Heart right ventricle (tissue), 16 donors: ENCODE measurements at regions not wholly inside any gene's neighbourhood (a gene's known extent, or its start where the extent isn't known, plus 50 kb on each side); places are given as distances from the start of the nearest gene placed in this dataset.

ENCODE experiments used
- ATAC-seq, 8 donors: fragments of 200-7000 bp; cut with Tn5 transposase; one replicate each; pipeline ENCODE4 v1.9.1; 2020; ENCODE audit warnings: mild to moderate bottlenecking in 8 of 8, moderate library complexity in 8 of 8, moderate number of reproducible peaks in 1 of 8
- DNase-seq, 2 donors: peaks; one replicate each; pipeline ENCODE4 v3.0.0-alpha.2; 2020
- H3K27ac ChIP-seq, 10 donors: fragments of 200-600 bp; sonication (generic) in 2 of 10; one replicate each; pipeline versions ENCODE4 v1.5.0 to v1.8.0; 2020 to 2022; ENCODE audit warnings: mild to moderate bottlenecking in 3 of 10
- H3K27me3 ChIP-seq, 7 donors: fragments of 200-600 bp; one replicate each; pipeline ENCODE4 v1.8.0; 2021 to 2022; ENCODE audit warnings: mild to moderate bottlenecking in 2 of 7
- H3K36me3 ChIP-seq, 9 donors: fragments of 200-600 bp; sonication (generic) in 1 of 9; one replicate each; pipeline versions ENCODE4 v1.5.0 to v1.8.0; 2020 to 2022; ENCODE audit warnings: mild to moderate bottlenecking in 2 of 9
- H3K4me1 ChIP-seq, 9 donors: fragments of 200-600 bp; sonication (generic) in 1 of 9; one replicate each; pipeline versions ENCODE4 v1.5.0 to v1.8.0; 2020 to 2022; ENCODE audit warnings: mild to moderate bottlenecking in 4 of 9
- H3K4me3 ChIP-seq, 10 donors: fragments of 200-600 bp; sonication (generic) in 2 of 10; one replicate each; pipeline versions ENCODE4 v1.5.0 to v1.8.0; 2020 to 2022; ENCODE audit warnings: mild to moderate bottlenecking in 7 of 10, moderate library complexity in 2 of 10
- H3K9me3 ChIP-seq, 11 donors: fragments of 200-600 bp in 10 of 11; sonication (generic) in 2 of 11; one replicate each; pipeline versions ENCODE4 v1.5.0 to v1.8.0; 2013 to 2022; ENCODE audit warnings: mild to moderate bottlenecking in 2 of 11, control low read depth in 1 of 11, moderate library complexity in 1 of 11
- CTCF ChIP-seq, 9 donors: fragments of 200-600 bp; sonication (generic) in 2 of 9; IDR thresholded peaks; one replicate each; pipeline versions ENCODE4 v1.5.0 to v1.8.0; 2021 to 2022; ENCODE audit warnings: antibody characterized with exemption in 9 of 9, mild to moderate bottlenecking in 5 of 9, moderate library complexity in 1 of 9
- WGBS, 2 donors: extraction: QIAGEN DNeasy Blood & Tissue Kit; methylation state at CpG; one replicate each; pipeline ENCODE4 v1.1.7; 2013; ENCODE audit warnings: inconsistent platforms in 1 of 2; 5-methylcytosine and 5-hydroxymethylcytosine counted together
- intact Hi-C, 10 donors: fragments of 100-400 bp; cut with DNase I; formaldehyde crosslinking; loops; one replicate each; pipeline versions ENCODE4 v1.11.1 to v1.14.2; 2022
- donor health status: Arrhythmogenic right ventricular cardiomyopathy.
- donor health status: ischemic (EF 13 %, LVEDD 7.1; RV severe dilation, severe dysfunction).
- donor health status: healthy with polysubstance abuse.
- donor health status: DM: no; HTN: yes; CAD: no.
- donor health status: DM: no; HTN: no; CAD: no.
- donor health status: ischemic (EF 25% LVEDD 6.9; RV normal size, moderate dysfunction).
- donor health status: ischemic (EF 25% LVEDD 5.7; RV mildly dilated, moderate dysfunction).
- donor health status: healthy.
- donor health status: DM: yes; HTN: yes; CAD: no.
- donor health status: Ischemic cardiomyopathy.
- donor health status: ischemic (EF 35%, LVEDD 5.7; RV mildly dilated, moderate dysfunction).
- donor health status: nonischemic (EF 11% LVEDD 7.7; RV severe dilation, severe dysfunction).
- donor health status: DM: yes; HTN: yes; CAD: no.
- donor health status: PGD.
- donor health status: ischemic (EF 29% LVEDD 5.4; RV normal size, mild dysfunction).
- donor health status: nonischemic (EF 23%, LVEDD 6.1; RV moderate dilation, normal function).

DNA sequence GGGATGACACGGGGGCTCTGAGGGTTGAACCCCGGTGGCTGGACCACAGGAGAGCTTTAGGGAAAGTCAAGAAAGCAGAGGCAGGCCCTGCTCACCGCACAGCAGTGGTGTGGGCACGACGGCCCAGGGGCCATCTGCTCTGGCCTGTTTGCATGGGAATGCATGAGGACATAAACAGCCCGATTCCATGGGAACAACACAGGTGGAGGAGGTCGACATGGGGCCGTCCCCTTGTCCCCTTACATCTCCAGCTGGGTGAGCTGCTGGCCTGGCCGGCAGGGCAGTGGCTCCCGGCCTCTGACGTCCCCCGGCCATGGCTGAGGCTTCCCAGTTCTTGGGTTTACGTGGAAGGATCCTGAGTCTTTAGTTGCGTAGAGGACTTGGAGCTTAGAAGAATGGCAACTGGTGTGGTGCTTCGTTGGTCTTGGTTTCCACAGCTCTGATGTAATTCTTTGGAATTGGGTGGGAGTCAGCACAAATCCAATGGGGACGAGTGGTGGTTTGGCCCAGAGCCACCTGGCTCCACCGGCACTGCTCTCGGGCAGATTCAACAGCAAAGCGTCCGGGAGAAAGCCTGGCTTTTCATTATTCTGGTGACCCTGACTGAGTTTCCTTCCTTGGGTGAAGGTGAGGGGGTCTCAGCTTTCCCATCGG, 98.3 kb upstream of the HDAC4 start:
- H3K4me1 ChIP-seq, result peaks cover 0 to 41% (median 0%) of the 10 kb centered on the region in 9 donors
- peaks cover 0 to 25% (median 0%) of the 10 kb centered on the region in 7 donors for H3K27me3 ChIP-seq
- peak; percentile 37 to 65 for DNase-seq
- intact Hi-C loops, result no loop called here
- TF ChIP-seq CTCF (IDR thresholded peaks at IDR 0.05), result no peak
- no peaks in the 10 kb centered on the region for H3K9me3 ChIP-seq
- H3K36me3 ChIP-seq, result no peaks in the 10 kb centered on the region
- no peak overlapping the region for H3K4me3 ChIP-seq
- peak overlapping the region in 1 of 10 donors; percentile 85 for H3K27ac ChIP-seq
- WGBS, 2 donors, result 64 to 71% methylated on average over 21 of the region's 21 CpGs
- peak in 7 of 8 donors; percentile 44 to 72 (median 57) for ATAC-seq

DNA sequence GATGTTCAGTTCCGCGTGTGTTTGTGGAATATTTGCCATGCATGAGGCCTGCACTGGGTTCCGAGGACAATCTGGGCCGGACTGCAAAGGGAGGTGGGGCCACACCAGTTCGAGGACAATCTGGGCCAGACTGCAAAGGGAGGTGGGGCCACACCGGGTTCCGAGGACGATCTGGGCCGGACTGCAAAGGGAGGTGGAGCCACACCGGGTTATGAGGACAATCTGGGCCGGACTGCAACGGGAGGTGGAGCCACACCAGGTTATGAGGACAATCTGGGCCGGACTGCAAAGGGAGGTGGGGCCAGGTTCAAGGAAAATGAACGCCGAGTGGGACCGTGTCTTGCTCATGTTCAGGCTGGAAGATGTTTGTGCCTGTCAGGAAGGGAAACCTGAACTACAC, 97.8 kb upstream of the HDAC4 start:
- Histone ChIP-seq H3K9me3 (no peaks in the 10 kb centered on the region), H3K27me3 (peaks cover 0 to 26% (median 0%) of the 10 kb centered on the region in 7 donors), H3K36me3 (no peaks in the 10 kb centered on the region), H3K27ac (no peak overlapping the region), H3K4me3 (no peak overlapping the region), H3K4me1 (peaks cover 0 to 41% (median 0%) of the 10 kb centered on the region in 9 donors)
- intact Hi-C loops, result no loop called here
- DNase-seq (no peak), ATAC-seq (no peak)
- TF ChIP-seq CTCF (IDR thresholded peaks at IDR 0.05), result no peak
- 64 to 68% methylated on average over 16 of the region's 16 CpGs for WGBS, 2 donors

- H3K4me1 ChIP-seq, result peaks cover 0 to 28% (median 0%) of the 10 kb centered on the region in 9 donors
- ATAC-seq, result no peak
- H3K9me3 ChIP-seq, result no peaks in the 10 kb centered on the region
- WGBS, 2 donors, result 91 to 96% methylated on average over 2 of the region's 2 CpGs
- DNase-seq, result no peak
- no peaks in the 10 kb centered on the region for H3K36me3 ChIP-seq
- H3K27me3 ChIP-seq, result peaks cover 0 to 38% (median 0%) of the 10 kb centered on the region in 7 donors
- intact Hi-C loops, result no loop called here
- TF ChIP-seq CTCF (IDR thresholded peaks at IDR 0.05), result no peak
- H3K27ac ChIP-seq, result no peak overlapping the region
- no peak overlapping the region for H3K4me3 ChIP-seq
Observed at GRCh38 chr2:239496700-239497099, 95.9 kb upstream of the HDAC4 start.

DNA sequence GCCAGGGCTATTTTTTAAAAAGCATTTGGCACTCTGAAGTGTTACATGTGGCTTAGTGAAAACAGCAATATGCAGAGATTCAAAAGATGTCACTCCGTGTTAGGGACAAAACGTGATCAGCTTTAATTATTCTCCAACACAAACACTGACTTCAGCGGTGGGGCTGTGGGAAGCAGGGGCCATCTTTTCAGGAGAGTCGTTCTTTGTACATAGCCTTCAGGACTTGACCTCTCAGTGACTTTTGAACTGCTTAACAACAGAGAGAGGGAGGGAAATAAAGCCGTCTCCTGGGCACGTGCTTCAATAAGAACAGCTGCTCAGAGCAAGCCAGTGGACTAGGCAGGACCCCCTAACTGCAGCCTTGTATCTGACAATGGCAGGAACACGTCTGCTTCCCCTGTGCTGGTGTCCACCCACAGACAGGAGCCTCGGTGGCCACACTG, 95.0 kb upstream of the HDAC4 start:
- Histone ChIP-seq H3K4me1 (peaks cover 0 to 21% (median 0%) of the 10 kb centered on the region in 9 donors), H3K36me3 (no peaks in the 10 kb centered on the region), H3K9me3 (no peaks in the 10 kb centered on the region), H3K27me3 (peaks cover 0 to 46% (median 0%) of the 10 kb centered on the region in 7 donors), H3K27ac (no peak overlapping the region), H3K4me3 (no peak overlapping the region)
- DNase-seq (no peak), ATAC-seq (peak in 2 of 8 donors; percentile 57 to 73)
- intact Hi-C loops, result loop anchor here in 1 of 10 donors (2.0 kb wide), 1 partner anchor 55 kb away; no protein-coding TSS in a partner anchor
- no peak for TF ChIP-seq CTCF (IDR thresholded peaks at IDR 0.05)
- WGBS, 2 donors, result 41 to 59% methylated on average over 8 of the region's 8 CpGs
